HepG2 (cell line): ENCODE measurements at regions not wholly inside any gene's neighbourhood (a gene's known extent, or its start where the extent isn't known, plus 50 kb on each side); places are given as distances from the start of the nearest gene placed in this dataset.

ENCODE experiments used
- ATAC-seq: fragments of 200-7000 bp; cut with Tn5 transposase; 3 replicates; pipeline ENCODE4 v1.9.1; 2020; ENCODE audit warnings: mild to moderate bottlenecking, moderate library complexity
- BruUV-seq: library from RNA; stranded (reverse); fragments of 400-500 nt; replicated peaks from 2 replicates; lab custom pipeline; 2021; lab: Mats Ljungman, UMichigan
- CTCF ChIA-PET: fragments of 300-600 bp; formaldehyde crosslinking; extraction: SDS; loops from one replicate; lab custom pipeline; 2021; ENCODE audit warnings: low total read pairs, inconsistent platforms, low intra/inter-chr PET ratio; lab: Yijun Ruan, JAX
- POLR2A ChIA-PET: fragments of 350-600 bp; sonication (Branson Sonifier 250); formaldehyde crosslinking; loops from one replicate; lab custom pipeline; 2020; ENCODE audit warnings: antibody characterized with exemption, inconsistent platforms; lab: Yijun Ruan, JAX
- DNase-seq: peaks from one replicate; pipeline ENCODE4 v3.0.0-alpha.2; 2015; ENCODE audit warnings: low spot score
- FAIRE-seq: peaks from 3 replicates; lab custom pipeline; 2011; peaks lifted over from hg19 to GRCh38; lab: Jason Lieb, UNC
- H2AFZ ChIP-seq: one replicate; pipeline ENCODE4 v1.6.1; 2011; ENCODE audit warnings: low read length, inconsistent platforms
- H3K27ac ChIP-seq: fragments of 300-600 bp; 3 replicates; pipeline ENCODE4 v1.8.0; 2011; ENCODE audit warnings: mixed run types, mild to moderate bottlenecking, mixed read lengths, low read length, inconsistent platforms; ENCODE audit not compliant: insufficient read depth; ENCODE audit errors: extremely low read length
- H3K27me3 ChIP-seq, 2 experiments: fragments of 200-600 bp in 1 of 2; 2 replicates in 1 of 2; 3 replicates in 1 of 2; pipeline versions ENCODE4 v1.6.0 to v1.8.0; 2011; ENCODE audit warnings: low read length in 2 of 2, mild to moderate bottlenecking in 2 of 2, moderate library complexity in 2 of 2, inconsistent platforms in 1 of 2; ENCODE audit not compliant: insufficient read depth in 2 of 2, control insufficient read depth in 1 of 2
- H3K36me3 ChIP-seq, 2 experiments: fragments of 200-600 bp in 1 of 2; replicated peaks in 1 of 2; 2 replicates in 1 of 2; 3 replicates in 1 of 2; pipeline versions ENCODE4 v1.5.1 to v1.8.0; 2011; ENCODE audit warnings: low read length in 2 of 2, inconsistent platforms in 1 of 2; ENCODE audit not compliant: insufficient read depth in 2 of 2, control insufficient read depth in 1 of 2
- H3K4me1 ChIP-seq: 2 replicates; pipeline ENCODE4 v1.5.1; 2012; ENCODE audit warnings: low read length, inconsistent platforms; ENCODE audit not compliant: insufficient read depth
- H3K4me2 ChIP-seq: 2 replicates; pipeline ENCODE4 v1.6.0; 2011; ENCODE audit warnings: low read depth, low read length, inconsistent platforms
- H3K4me3 ChIP-seq, 3 experiments: fragments of 200-600 bp in 1 of 3; sonication (generic), shearing (Covaris generic) in 1 of 3; replicated peaks in 1 of 3; 2 replicates each; pipeline ENCODE4 v1.5.1; 2011 to 2016; ENCODE audit warnings: low read length in 3 of 3, inconsistent platforms in 2 of 3, low read depth in 2 of 3, mild to moderate bottlenecking in 2 of 3, control low read depth in 1 of 3, mixed read lengths in 1 of 3; ENCODE audit not compliant: insufficient read depth in 1 of 3
- H3K79me2 ChIP-seq: one replicate; pipeline ENCODE4 v1.6.1; 2011; ENCODE audit warnings: low read length, inconsistent platforms; ENCODE audit not compliant: insufficient read depth
- H3K9ac ChIP-seq: 2 replicates; pipeline ENCODE4 v1.6.0; 2011; ENCODE audit warnings: mild to moderate bottlenecking, low read depth, low read length, inconsistent platforms; ENCODE audit not compliant: insufficient read depth
- H3K9me3 ChIP-seq: 2 replicates; pipeline ENCODE4 v1.5.1; 2012; ENCODE audit warnings: mild to moderate bottlenecking, low read length
- H4K20me1 ChIP-seq: 2 replicates; pipeline ENCODE4 v1.6.0; 2011; ENCODE audit warnings: inconsistent platforms, mild to moderate bottlenecking, low read length, moderate library complexity; ENCODE audit not compliant: insufficient read depth
- FOXM1 ChIP-seq: sonication (generic); formaldehyde crosslinking; IDR thresholded peaks from 2 replicates; pipeline ENCODE4 v1.5.0; 2020; ENCODE audit warnings: missing genetic modification reagents
- HNF4A ChIP-seq: sonication (generic); formaldehyde crosslinking; IDR thresholded peaks from 2 replicates; pipeline ENCODE4 v1.4.0; 2020; ENCODE audit warnings: missing genetic modification reagents
- RAD21 ChIP-seq: fragments of 450-650 bp; formaldehyde crosslinking; IDR thresholded peaks from 2 replicates; pipeline ENCODE4 v1.5.0; 2020; ENCODE audit warnings: mild to moderate bottlenecking
- RBFOX2 ChIP-seq: fragments of 200-400 bp; formaldehyde crosslinking; IDR thresholded peaks from 2 replicates; pipeline ENCODE4 v1.6.1; 2017; ENCODE audit warnings: low read depth, mild to moderate bottlenecking, low read length
- STAT5B ChIP-seq: sonication (generic); formaldehyde crosslinking; IDR thresholded peaks from 2 replicates; pipeline ENCODE4 v1.4.0; 2020; ENCODE audit warnings: missing genetic modification reagents
- ZNF850 ChIP-seq: sonication (generic); formaldehyde crosslinking; conservative IDR thresholded peaks from 2 replicates; pipeline ENCODE4 v1.9.0; 2021; ENCODE audit warnings: mild to moderate bottlenecking, missing genetic modification reagents
- ZSCAN25 ChIP-seq: sonication (generic); formaldehyde crosslinking; IDR thresholded peaks from 2 replicates; pipeline ENCODE4 v1.8.0; 2022; ENCODE audit warnings: mild to moderate bottlenecking, missing genetic modification reagents
- in situ Hi-C: cut with HindIII; loops from 2 replicates; pipeline ENCODE4 v1.10.0; 2017; ENCODE audit warnings: low pct_unique_long_range_greater_than_20kb; ENCODE audit not compliant: extremely low pct_ligation_motif_present
- intact Hi-C: fragments of 100-400 bp; cut with micrococcal nuclease; formaldehyde crosslinking; loops from one replicate; pipeline ENCODE4 v1.10.0; 2022; ENCODE audit not compliant: unreplicated experiment
- TF ChIP-seq, protein P1 (sequence below): sonication (generic); formaldehyde crosslinking; conservative IDR thresholded peaks from 2 replicates; pipeline ENCODE4 v1.4.0; 2020; ENCODE audit warnings: mild to moderate bottlenecking, missing genetic modification reagents, moderate library complexity
- TF ChIP-seq, protein P2 (sequence below): sonication (generic); formaldehyde crosslinking; IDR thresholded peaks from 2 replicates; pipeline ENCODE4 v1.8.0; 2022; ENCODE audit warnings: mild to moderate bottlenecking, missing genetic modification reagents, moderate library complexity

DNA sequence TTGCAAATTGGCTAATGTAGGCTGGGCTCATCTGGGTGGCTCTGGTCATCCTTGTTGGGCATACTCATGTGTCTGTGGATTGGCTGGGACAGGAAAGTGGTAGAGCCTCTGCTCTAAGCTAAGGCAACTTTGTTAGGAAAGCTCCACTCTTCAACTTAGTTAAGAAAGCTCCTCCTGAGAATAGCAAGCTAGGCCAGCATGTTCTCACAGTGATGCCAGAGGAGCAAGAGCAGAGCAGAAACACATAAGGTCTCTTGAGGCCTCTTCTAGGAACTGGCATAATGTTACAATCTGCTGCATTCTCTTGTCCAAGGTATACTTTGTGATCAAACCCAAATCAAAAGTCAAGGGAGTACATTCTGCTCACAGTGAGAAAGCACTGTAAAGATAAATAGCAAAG, 158.6 kb upstream of the RORA start:
- no peak overlapping the region for H3K27ac ChIP-seq
- no peaks in the 10 kb centered on the region for H3K36me3 ChIP-seq
- CTCF ChIA-PET, result no interaction called here
- FAIRE-seq (no peak), ATAC-seq (no peak), DNase-seq (no peak)
- BruUV-seq, result no TSS peak
- H3K4me2 ChIP-seq, result no peak overlapping the region
- H3K4me1 ChIP-seq, result no peaks in the 10 kb centered on the region
- in situ Hi-C loops, result no loop called here
- no peak overlapping the region for H3K4me3 ChIP-seq
- no peaks in the 10 kb centered on the region for H4K20me1 ChIP-seq
- H3K9me3 ChIP-seq, result no peaks in the 10 kb centered on the region
- intact Hi-C loops, result no loop called here
- no peak overlapping the region for H3K9ac ChIP-seq
- no peaks in the 10 kb centered on the region for H3K27me3 ChIP-seq
- no peak for TF ChIP-seq HNF4A (CRISPR knock-in tag)
- TF ChIP-seq RAD21, result no peak
- TF ChIP-seq FOXM1, result no peak
- TF ChIP-seq, protein P1, sequence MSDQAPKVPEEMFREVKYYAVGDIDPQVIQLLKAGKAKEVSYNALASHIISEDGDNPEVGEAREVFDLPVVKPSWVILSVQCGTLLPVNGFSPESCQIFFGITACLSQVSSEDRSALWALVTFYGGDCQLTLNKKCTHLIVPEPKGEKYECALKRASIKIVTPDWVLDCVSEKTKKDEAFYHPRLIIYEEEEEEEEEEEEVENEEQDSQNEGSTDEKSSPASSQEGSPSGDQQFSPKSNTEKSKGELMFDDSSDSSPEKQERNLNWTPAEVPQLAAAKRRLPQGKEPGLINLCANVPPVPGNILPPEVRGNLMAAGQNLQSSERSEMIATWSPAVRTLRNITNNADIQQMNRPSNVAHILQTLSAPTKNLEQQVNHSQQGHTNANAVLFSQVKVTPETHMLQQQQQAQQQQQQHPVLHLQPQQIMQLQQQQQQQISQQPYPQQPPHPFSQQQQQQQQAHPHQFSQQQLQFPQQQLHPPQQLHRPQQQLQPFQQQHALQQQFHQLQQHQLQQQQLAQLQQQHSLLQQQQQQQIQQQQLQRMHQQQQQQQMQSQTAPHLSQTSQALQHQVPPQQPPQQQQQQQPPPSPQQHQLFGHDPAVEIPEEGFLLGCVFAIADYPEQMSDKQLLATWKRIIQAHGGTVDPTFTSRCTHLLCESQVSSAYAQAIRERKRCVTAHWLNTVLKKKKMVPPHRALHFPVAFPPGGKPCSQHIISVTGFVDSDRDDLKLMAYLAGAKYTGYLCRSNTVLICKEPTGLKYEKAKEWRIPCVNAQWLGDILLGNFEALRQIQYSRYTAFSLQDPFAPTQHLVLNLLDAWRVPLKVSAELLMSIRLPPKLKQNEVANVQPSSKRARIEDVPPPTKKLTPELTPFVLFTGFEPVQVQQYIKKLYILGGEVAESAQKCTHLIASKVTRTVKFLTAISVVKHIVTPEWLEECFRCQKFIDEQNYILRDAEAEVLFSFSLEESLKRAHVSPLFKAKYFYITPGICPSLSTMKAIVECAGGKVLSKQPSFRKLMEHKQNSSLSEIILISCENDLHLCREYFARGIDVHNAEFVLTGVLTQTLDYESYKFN, result no peak
- TF ChIP-seq RBFOX2, result no peak
- TF ChIP-seq, protein P2, sequence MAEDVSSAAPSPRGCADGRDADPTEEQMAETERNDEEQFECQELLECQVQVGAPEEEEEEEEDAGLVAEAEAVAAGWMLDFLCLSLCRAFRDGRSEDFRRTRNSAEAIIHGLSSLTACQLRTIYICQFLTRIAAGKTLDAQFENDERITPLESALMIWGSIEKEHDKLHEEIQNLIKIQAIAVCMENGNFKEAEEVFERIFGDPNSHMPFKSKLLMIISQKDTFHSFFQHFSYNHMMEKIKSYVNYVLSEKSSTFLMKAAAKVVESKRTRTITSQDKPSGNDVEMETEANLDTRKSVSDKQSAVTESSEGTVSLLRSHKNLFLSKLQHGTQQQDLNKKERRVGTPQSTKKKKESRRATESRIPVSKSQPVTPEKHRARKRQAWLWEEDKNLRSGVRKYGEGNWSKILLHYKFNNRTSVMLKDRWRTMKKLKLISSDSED (CRISPR knock-in tag), result no peak
- no peak for TF ChIP-seq ZNF850 (CRISPR knock-in tag)
- TF ChIP-seq STAT5B, result no peak
- no peak for TF ChIP-seq ZSCAN25
- H2AFZ ChIP-seq, result no peak overlapping the region
- no peaks in the 10 kb centered on the region for H3K79me2 ChIP-seq
- POLR2A ChIA-PET, result no interaction called here
